ENCODE measurements at regions not wholly inside any gene's neighbourhood (a gene's known extent, or its start where the extent isn't known, plus 50 kb on each side); places are given as distances from the start of the nearest gene placed in this dataset.

GRCh38 chr5:122704247-122705036 lies 70.4 kb upstream of the SNX2 start:
- Histone ChIP-seq H3K9me3 (no peaks in the 10 kb centered on the region), H3K36me3 (no peaks in the 10 kb centered on the region), H3K4me3 (no peak overlapping the region), H3K27ac (no peak overlapping the region), H3K4me1 (no peaks in the 10 kb centered on the region), H3K27me3 (no peaks in the 10 kb centered on the region)
- no peak for ATAC-seq
- 72 to 74% methylated on average over 4 of the region's 4 CpGs for WGBS, 2 donors (ENCODE audit: low coverage in 1 of 2)
- TF ChIP-seq, protein P1, sequence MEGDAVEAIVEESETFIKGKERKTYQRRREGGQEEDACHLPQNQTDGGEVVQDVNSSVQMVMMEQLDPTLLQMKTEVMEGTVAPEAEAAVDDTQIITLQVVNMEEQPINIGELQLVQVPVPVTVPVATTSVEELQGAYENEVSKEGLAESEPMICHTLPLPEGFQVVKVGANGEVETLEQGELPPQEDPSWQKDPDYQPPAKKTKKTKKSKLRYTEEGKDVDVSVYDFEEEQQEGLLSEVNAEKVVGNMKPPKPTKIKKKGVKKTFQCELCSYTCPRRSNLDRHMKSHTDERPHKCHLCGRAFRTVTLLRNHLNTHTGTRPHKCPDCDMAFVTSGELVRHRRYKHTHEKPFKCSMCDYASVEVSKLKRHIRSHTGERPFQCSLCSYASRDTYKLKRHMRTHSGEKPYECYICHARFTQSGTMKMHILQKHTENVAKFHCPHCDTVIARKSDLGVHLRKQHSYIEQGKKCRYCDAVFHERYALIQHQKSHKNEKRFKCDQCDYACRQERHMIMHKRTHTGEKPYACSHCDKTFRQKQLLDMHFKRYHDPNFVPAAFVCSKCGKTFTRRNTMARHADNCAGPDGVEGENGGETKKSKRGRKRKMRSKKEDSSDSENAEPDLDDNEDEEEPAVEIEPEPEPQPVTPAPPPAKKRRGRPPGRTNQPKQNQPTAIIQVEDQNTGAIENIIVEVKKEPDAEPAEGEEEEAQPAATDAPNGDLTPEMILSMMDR (IDR thresholded peaks at IDR 0.05) = peak; percentile 18 to 60 (median 56)
- no peak for TF ChIP-seq POLR2AphosphoS5 (IDR thresholded peaks at IDR 0.05)

GRCh38 chr5:122705851-122706250 lies 69.0 kb upstream of the SNX2 start:
- H3K27ac ChIP-seq = no peak overlapping the region
- H3K9me3 ChIP-seq = no peaks in the 10 kb centered on the region
- no peak for TF ChIP-seq POLR2A (IDR thresholded peaks at IDR 0.05)
- no peaks in the 10 kb centered on the region for H3K4me1 ChIP-seq
- WGBS, 2 donors (ENCODE audit: low coverage in 1 of 2) = 80% methylated on average over 1 of the region's 1 CpG; no CpG with 5 or more reads in 1 of the 2 donors
- no peaks in the 10 kb centered on the region for H3K27me3 ChIP-seq
- no peak for ATAC-seq
- H3K4me3 ChIP-seq = no peak overlapping the region
- H3K36me3 ChIP-seq = no peaks in the 10 kb centered on the region

DNA sequence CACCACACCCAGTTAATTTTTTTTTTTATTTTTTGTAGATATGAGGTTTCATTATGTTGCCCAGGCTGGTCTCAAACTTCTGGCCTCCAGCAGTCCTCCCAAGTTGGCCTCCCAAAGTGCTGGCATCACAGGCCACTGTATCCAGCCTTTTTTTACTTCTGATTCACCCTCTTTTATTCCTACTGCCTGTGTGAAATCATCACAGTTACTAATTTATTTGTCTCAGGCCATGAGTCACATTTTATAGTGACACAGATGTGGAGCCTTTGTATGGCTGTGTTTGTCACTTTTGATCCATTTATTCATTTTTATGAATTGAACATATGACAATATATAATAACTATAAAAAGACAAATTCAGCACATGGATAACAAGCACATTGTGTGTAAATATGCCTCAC lies 67.1 kb upstream of the SNX2 start:
- TF ChIP-seq EP300 (IDR thresholded peaks at IDR 0.05) = no peak
- TF ChIP-seq, protein P1 (IDR thresholded peaks at IDR 0.05) = no peak
- TF ChIP-seq POLR2A (IDR thresholded peaks at IDR 0.05) = no peak
- no peak for TF ChIP-seq POLR2AphosphoS5 (IDR thresholded peaks at IDR 0.05)
- ATAC-seq = no peak
- no peaks in the 10 kb centered on the region for H3K9me3 ChIP-seq
- H3K4me3 ChIP-seq = no peak overlapping the region
- no peaks in the 10 kb centered on the region for H3K4me1 ChIP-seq
- no peaks in the 10 kb centered on the region for H3K27me3 ChIP-seq
- no peaks in the 10 kb centered on the region for H3K36me3 ChIP-seq
- no peak overlapping the region for H3K27ac ChIP-seq

GRCh38 chr5:122713041-122713440 lies 61.8 kb upstream of the SNX2 start:
- H3K4me3 ChIP-seq = no peak overlapping the region
- TF ChIP-seq, protein P1 (IDR thresholded peaks at IDR 0.05) = no peak
- no peak for TF ChIP-seq POLR2A (IDR thresholded peaks at IDR 0.05)
- no peak for TF ChIP-seq POLR2AphosphoS5 (IDR thresholded peaks at IDR 0.05)
- no peak for TF ChIP-seq EP300 (IDR thresholded peaks at IDR 0.05)
- no peak overlapping the region for H3K27ac ChIP-seq
- WGBS, 2 donors (ENCODE audit: low coverage in 1 of 2) = 47 to 55% methylated on average over 2 to 3 of the region's 3 CpGs
- H3K4me1 ChIP-seq = no peaks in the 10 kb centered on the region
- ATAC-seq = no peak
- no peaks in the 10 kb centered on the region for H3K27me3 ChIP-seq
- no peaks in the 10 kb centered on the region for H3K9me3 ChIP-seq
- no peaks in the 10 kb centered on the region for H3K36me3 ChIP-seq

DNA sequence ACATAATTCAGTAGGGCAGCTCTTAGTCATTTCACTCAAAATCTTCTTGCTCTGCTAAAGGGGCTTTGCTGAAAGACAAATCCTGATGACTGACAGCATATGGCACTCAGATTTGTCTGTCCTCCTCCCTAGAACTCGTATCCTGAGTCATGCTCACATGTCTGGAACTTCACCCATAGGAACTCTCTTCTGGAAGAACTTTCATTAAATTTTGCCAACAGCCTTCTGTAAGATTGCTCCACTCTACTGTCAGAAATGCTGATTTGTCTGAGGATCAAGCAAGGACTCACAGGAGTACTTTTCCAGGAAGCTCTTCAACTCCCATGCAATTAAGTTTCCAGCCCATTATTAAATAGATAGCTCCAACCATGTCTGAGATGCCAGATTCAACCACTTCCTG lies 59.8 kb upstream of the SNX2 start:
- no peak overlapping the region for H3K27ac ChIP-seq
- no peaks in the 10 kb centered on the region for H3K4me1 ChIP-seq
- 50% methylated on average over 1 of the region's 1 CpG; no CpG with 5 or more reads in 1 of the 2 donors for WGBS, 2 donors (ENCODE audit: low coverage in 1 of 2)
- H3K4me3 ChIP-seq = no peak overlapping the region
- no peak for TF ChIP-seq POLR2AphosphoS5 (IDR thresholded peaks at IDR 0.05)
- no peak for TF ChIP-seq EP300 (IDR thresholded peaks at IDR 0.05)
- TF ChIP-seq POLR2A (IDR thresholded peaks at IDR 0.05) = no peak
- TF ChIP-seq, protein P1 (IDR thresholded peaks at IDR 0.05) = no peak
- no peaks in the 10 kb centered on the region for H3K9me3 ChIP-seq
- H3K36me3 ChIP-seq = no peaks in the 10 kb centered on the region
- ATAC-seq = no peak
- H3K27me3 ChIP-seq = no peaks in the 10 kb centered on the region

Measured in gastroesophageal sphincter (tissue), 4 donors.